ENCODE measurements at regions not wholly inside any gene's neighbourhood (a gene's known extent, or its start where the extent isn't known, plus 50 kb on each side); places are given as distances from the start of the nearest gene placed in this dataset.

- Histone ChIP-seq H3K4me2 (no peak overlapping the region), H3K27ac (peak overlapping the region; percentile 73), H3K4me1 (ENCODE audit: insufficient read depth) (peaks cover 8% of the 10 kb centered on the region), H3K27me3 (no peaks in the 10 kb centered on the region), H3K9me3 (ENCODE audit: low read depth) (no peaks in the 10 kb centered on the region), H2AFZ (peak overlapping the region; percentile 5), H3K4me3 (no peak overlapping the region), H4K20me1 (ENCODE audit: insufficient read depth, poor library complexity, severe bottlenecking) (no peaks in the 10 kb centered on the region), H3K9me2 (replicated peaks; ENCODE audit: insufficient read depth) (no peaks in the 10 kb centered on the region), H3K36me3 (replicated peaks; ENCODE audit: insufficient read depth, low read depth) (no peaks in the 10 kb centered on the region), H3K79me2 (no peaks in the 10 kb centered on the region)
- peak; percentile 68 for DNase-seq (ENCODE audit: low spot score)
- WGBS (ENCODE audit: low lambda C conversion rate, missing lambda C conversion rate): 58% methylated on average over 2 of the region's 2 CpGs
- TF ChIP-seq EZH2 (IDR thresholded peaks at IDR 0.05; ENCODE audit: borderline replicate concordance) (no peak), EZH2phosphoT487 (IDR thresholded peaks at IDR 0.05; ENCODE audit: low read depth, severe bottlenecking, unreplicated experiment) (no peak)
- TF ChIP-seq, protein P1, sequence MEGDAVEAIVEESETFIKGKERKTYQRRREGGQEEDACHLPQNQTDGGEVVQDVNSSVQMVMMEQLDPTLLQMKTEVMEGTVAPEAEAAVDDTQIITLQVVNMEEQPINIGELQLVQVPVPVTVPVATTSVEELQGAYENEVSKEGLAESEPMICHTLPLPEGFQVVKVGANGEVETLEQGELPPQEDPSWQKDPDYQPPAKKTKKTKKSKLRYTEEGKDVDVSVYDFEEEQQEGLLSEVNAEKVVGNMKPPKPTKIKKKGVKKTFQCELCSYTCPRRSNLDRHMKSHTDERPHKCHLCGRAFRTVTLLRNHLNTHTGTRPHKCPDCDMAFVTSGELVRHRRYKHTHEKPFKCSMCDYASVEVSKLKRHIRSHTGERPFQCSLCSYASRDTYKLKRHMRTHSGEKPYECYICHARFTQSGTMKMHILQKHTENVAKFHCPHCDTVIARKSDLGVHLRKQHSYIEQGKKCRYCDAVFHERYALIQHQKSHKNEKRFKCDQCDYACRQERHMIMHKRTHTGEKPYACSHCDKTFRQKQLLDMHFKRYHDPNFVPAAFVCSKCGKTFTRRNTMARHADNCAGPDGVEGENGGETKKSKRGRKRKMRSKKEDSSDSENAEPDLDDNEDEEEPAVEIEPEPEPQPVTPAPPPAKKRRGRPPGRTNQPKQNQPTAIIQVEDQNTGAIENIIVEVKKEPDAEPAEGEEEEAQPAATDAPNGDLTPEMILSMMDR (IDR thresholded peaks at IDR 0.05; ENCODE audit: poor library complexity): no peak
Measured at GRCh38 chr2:220499225-220499624, 871.8 kb downstream of the SLC4A3 start.

DNA sequence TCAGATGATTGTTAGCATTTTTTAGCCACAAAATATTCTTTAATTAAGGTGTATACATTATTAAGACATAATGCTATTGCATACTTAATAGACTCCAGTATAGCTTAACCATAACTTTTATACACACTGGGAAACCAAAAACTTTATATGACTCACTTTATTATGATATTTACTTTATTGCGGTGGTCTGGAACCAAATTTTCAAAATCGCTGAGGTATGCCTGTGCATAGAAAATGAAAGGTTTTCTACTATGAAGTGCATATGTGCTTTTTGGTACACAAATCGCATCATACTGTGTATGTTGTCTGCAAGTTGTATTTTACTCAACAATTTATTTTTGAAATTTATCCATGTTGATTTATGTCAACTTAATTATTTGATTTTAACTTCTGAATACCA is 875.1 kb downstream of the SLC4A3 start:
- Histone ChIP-seq H3K4me2 (no peak overlapping the region), H3K9me3 (ENCODE audit: low read depth) (no peaks in the 10 kb centered on the region), H3K27ac (no peak overlapping the region), H4K20me1 (ENCODE audit: insufficient read depth, poor library complexity, severe bottlenecking) (no peaks in the 10 kb centered on the region), H3K27me3 (no peaks in the 10 kb centered on the region), H3K36me3 (replicated peaks; ENCODE audit: insufficient read depth, low read depth) (no peaks in the 10 kb centered on the region), H2AFZ (no peak overlapping the region), H3K4me1 (ENCODE audit: insufficient read depth) (peaks cover 8% of the 10 kb centered on the region), H3K4me3 (no peak overlapping the region), H3K79me2 (no peaks in the 10 kb centered on the region), H3K9me2 (replicated peaks; ENCODE audit: insufficient read depth) (no peaks in the 10 kb centered on the region)
- no peak for DNase-seq (ENCODE audit: low spot score)
- WGBS (ENCODE audit: low lambda C conversion rate, missing lambda C conversion rate): 97% methylated on average over 3 of the region's 3 CpGs
- TF ChIP-seq EZH2 (IDR thresholded peaks at IDR 0.05; ENCODE audit: borderline replicate concordance) (no peak), EZH2phosphoT487 (IDR thresholded peaks at IDR 0.05; ENCODE audit: low read depth, severe bottlenecking, unreplicated experiment) (no peak)
- TF ChIP-seq, protein P1 (IDR thresholded peaks at IDR 0.05; ENCODE audit: poor library complexity): no peak

DNA sequence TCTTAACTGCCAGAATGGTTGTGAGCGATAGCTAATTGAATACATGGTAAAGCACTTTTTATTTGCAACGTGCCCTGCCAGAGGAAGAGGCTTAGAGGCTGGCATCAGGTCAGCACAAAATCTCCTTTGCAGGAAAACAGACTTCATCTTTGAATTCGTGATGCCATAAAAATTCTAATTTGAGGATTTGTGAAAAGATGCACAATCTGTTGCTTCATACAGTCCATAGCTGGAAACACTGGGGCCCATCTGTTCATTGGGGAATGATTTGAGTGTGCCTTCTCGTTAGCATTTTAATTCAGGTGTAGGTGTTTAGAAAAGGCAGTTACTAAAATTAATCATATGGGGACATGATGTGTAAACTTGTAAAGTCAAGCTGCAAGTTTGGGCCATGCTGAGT is 876.0 kb downstream of the SLC4A3 start:
- 82% methylated on average over 4 of the region's 4 CpGs for WGBS (ENCODE audit: low lambda C conversion rate, missing lambda C conversion rate)
- Histone ChIP-seq H3K36me3 (replicated peaks; ENCODE audit: insufficient read depth, low read depth) (no peaks in the 10 kb centered on the region), H3K27me3 (no peaks in the 10 kb centered on the region), H3K9me3 (ENCODE audit: low read depth) (no peaks in the 10 kb centered on the region), H3K9me2 (replicated peaks; ENCODE audit: insufficient read depth) (no peaks in the 10 kb centered on the region), H3K4me1 (ENCODE audit: insufficient read depth) (peaks cover 8% of the 10 kb centered on the region), H3K79me2 (no peaks in the 10 kb centered on the region), H3K4me2 (no peak overlapping the region), H3K4me3 (no peak overlapping the region), H2AFZ (no peak overlapping the region), H4K20me1 (ENCODE audit: insufficient read depth, poor library complexity, severe bottlenecking) (no peaks in the 10 kb centered on the region), H3K27ac (no peak overlapping the region)
- no peak for DNase-seq (ENCODE audit: low spot score)
- TF ChIP-seq, protein P1 (IDR thresholded peaks at IDR 0.05; ENCODE audit: poor library complexity): no peak
- TF ChIP-seq EZH2 (IDR thresholded peaks at IDR 0.05; ENCODE audit: borderline replicate concordance) (no peak), EZH2phosphoT487 (IDR thresholded peaks at IDR 0.05; ENCODE audit: low read depth, severe bottlenecking, unreplicated experiment) (no peak)

Data from hepatocyte (in vitro differentiated cells).